ENCODE measurements at regions not wholly inside any gene's neighbourhood (a gene's known extent, or its start where the extent isn't known, plus 50 kb on each side); places are given as distances from the start of the nearest gene placed in this dataset.
"Not testable (repeated sequence)": the region's sequence is repeated elsewhere in the genome, so short reads cannot be mapped to it uniquely, and the experiment has no call there.

GRCh38 chr4:106585915-106586349 is 217.4 kb upstream of the GIMD1 start:
- DNase-seq: no peak

DNA sequence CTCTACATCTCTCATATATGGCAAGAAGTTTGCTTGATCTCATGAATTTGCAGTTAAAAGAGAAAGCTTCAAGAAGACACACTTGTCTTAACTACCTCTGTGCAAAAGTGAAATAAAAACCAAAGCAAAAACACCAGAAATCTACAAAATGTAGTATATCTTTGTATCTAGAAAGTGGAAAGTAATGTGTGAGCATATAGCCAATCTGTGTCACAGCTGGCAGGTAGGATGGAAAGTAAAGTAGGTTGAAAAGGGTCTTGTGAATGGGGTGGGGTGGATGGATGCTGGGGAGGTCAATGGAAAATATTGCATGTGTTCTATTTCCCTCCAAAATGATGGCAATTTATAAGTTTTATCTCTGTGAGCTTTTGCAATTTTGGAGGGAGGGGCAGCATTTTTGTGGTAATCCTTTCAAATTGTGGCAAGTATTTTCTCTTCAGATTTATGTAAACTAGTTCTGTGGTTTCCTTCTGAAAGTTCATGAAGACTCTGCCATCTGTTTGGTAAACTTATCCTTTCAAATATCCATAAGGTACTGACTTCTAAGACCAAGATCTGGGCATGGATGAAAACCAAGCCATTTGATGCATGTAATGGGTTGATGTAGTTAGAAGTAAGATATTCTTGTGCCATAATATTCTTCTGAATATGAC is 215.9 kb upstream of the GIMD1 start:
- DNase-seq: no peak

DNA sequence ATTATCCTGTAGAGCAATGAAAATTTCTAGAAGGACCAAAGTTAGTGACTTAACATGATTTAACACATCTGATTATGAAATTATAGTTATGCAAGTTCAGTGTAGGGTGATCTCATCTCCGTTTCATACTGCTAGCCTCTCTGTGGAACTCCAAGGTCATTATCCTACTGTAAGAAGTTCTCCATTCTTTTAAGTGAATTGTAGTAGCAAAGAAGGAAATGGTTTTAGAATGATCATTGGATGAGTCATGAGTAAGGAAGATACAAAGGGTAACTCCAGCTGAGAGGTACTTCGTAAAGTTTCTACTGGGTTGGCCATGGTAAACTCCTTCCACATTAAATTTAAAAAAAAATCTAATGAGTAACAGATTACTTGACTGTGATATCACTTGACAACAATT is 215.0 kb upstream of the GIMD1 start:
- no peak for DNase-seq

DNA sequence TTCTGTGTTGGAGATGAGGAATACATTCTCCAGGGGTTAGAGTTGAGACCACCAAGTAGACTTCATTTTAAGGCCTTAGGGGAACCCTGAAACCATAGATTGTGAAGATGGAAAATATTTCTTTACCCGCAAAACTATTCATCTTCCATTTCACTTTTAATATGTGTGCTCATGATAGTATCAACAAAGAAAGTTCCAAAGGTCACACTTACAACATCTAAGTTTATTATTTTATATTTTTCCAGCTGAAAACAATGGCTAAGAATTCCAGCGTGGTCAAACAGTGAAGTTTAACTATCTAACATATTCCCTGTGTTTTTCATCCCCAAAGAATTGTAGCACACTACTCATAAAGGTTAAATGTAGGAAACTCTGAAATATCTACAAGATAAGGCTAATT is 214.5 kb upstream of the GIMD1 start:
- no peak for DNase-seq

- no peak for DNase-seq
Measured at GRCh38 chr4:106582103-106582502, 213.5 kb upstream of the GIMD1 start.

- no peak for DNase-seq
Measured at GRCh38 chr4:106579236-106579635, 210.7 kb upstream of the GIMD1 start.

DNA sequence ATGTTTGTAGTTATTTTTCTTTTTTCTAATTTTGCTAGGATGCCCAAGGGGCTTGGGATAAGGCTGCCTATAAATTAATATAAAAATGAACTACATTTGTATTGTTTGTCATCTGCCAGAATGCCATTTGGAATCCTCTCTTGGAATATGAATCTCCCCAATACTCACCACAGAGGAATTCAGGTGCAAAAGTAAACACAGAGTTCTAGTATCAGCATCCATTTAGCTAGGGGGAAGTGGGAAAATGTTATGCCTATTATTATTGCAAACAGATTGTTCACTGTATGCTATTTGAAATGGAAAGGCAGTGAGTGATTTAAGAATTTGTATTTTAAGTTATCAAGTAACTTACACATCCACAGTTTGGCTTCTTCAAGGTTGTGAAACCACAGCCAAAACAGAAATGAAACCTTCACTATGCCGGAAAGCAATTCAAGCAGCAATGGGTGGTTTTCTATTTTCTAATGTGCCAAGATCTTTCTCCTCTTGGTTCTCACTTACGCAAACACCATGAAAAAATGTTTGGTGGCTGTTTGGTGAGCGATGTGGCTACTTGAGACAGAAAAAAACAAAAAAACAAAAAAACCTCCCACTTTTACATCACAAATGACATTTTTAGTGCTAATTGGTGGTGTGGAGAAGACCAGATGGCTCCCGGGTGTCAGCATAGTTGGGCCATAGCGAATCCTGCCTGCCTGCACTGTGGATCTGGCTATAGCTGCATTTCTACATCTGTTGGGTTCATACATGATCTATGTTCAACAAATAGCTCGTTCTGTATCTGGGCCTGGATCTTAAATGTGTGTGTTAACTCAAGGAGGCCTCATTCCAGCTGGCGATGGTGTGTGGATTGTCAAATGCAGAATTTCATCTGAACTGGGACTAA is 200.8 kb upstream of the GIMD1 start:
- DNase-seq: no peak

DNA sequence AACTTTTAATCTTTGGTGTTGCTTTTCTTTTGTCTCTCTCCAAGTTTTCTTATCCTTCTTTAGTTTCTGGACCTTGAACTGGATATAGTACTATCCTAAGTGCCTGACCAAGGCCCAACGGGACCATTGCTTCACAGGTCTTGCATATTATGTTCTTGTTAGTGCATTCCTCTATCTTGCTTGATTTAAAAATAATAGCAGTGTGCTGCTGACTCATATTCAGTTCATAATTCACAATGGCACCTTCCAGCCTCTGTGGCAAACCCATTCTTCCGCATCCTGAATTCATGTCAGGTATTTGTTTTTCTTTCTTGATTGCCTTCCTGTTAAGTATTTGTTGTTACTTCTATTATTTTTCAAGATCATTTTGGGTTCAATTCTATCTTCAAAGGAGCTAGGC is 197.1 kb upstream of the GIMD1 start:
- DNase-seq: no peak

GRCh38 chr4:106563637-106564036 is 195.1 kb upstream of the GIMD1 start:
- DNase-seq: not testable (repeated sequence)

DNA sequence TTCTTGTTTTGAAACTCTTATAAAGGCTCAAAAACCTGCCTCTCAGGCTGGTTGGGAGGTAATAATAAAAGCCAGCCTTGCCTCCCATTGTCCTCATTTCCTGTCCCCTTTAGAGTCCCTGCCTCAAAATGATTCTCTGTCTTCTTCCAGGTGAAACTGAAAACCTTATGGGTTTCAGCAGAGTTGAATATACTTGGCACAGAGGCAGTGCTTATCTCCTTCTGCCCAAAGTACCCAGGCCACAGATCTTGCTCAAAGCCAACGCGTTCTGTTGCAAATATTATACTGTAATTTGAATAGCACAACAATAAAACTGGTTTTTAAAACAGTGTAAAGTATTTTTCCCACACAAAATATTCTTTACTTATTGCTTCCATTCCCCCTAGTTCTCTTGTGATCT is 183.1 kb upstream of the GIMD1 start:
- DNase-seq: no peak

- no peak for DNase-seq
Measured at GRCh38 chr4:106548446-106549044, 180.0 kb upstream of the GIMD1 start.

DNA sequence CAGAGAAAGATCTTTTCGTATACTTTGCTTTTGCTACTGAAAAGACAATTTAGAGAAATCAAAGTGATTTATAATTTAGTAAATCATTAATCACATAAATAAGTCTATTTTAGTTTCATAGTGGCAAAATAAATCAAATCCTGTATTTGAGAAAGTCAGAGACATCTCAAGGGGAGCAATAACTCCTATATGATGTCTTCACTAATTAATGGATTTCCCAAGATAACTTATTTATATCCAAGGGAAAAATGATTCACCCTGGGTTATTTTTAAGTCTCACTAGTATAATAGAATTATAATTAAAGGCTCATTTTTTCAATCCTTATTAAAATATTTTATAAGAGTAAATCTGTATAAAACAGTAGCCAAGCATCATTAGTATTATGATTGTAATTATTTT is 177.8 kb upstream of the GIMD1 start:
- DNase-seq: no peak

- DNase-seq: not testable (repeated sequence)
Measured at GRCh38 chr4:106542609-106543008, 174.0 kb upstream of the GIMD1 start.

DNA sequence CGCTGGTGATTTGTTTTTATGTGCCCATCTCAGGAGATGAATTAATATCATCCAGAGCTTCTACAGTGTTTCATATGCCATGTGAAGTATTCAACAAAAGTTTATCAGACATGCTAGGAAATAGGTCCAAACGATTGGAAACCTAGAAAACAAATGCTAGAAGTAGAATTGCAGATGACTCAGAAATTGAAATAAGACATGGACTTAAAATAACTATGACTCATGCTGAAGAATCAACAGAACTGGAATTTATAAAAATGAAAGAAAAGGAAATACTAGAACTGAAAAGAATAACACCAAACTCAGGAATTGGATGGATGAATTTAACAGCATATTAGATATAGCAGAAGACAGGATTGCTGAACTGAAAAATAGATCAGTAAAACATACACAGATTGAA is 172.7 kb upstream of the GIMD1 start:
- no peak for DNase-seq

- no peak for DNase-seq
Measured at GRCh38 chr4:106530821-106531220, 162.2 kb upstream of the GIMD1 start.

- DNase-seq: no peak
Measured at GRCh38 chr4:106530024-106530361, 161.4 kb upstream of the GIMD1 start.

GRCh38 chr4:106529348-106530023 is 160.9 kb upstream of the GIMD1 start:
- no peak for DNase-seq

DNA sequence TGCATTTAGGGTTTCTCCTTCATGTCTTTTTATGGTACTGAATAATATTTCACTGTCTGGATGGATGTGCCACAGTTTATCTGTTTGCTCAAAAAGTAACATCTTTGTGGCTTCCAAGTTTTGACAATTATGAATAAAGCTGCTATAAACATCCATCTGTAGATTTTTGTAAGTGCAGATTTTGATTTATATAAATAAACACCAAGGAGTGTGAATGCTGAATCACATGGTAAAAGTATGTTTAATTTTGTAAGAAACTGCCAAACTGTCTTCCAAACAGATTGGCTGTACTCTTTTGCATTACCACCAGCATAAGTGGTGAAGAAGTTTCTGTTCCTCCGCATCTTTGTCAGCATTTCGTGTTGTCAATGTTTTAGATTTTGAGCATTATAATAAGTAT is 158.7 kb upstream of the GIMD1 start:
- no peak for DNase-seq

- not testable (repeated sequence) for DNase-seq
Measured at GRCh38 chr4:106525425-106525824, 156.8 kb upstream of the GIMD1 start.

GRCh38 chr4:106524772-106525171 is 156.2 kb upstream of the GIMD1 start:
- DNase-seq: not testable (repeated sequence)

DNA sequence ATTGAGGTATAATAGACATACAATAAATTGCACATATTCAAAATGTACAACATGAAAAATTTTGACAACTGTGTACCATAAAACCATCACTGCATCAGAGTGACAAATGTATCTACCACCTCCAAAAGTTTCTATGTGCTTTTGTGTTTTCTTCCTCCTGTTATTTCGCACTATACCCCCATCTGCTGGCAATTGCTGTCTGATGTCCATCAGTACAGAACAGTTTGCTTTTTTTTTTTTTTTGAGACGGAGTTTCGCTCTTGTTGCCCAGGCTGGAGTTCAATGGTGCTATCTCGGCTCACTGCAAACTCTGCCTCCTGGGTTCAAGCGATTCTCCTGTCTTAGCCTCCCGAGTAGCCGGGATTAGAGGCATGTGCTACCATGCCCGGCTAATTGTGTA is 154.3 kb upstream of the GIMD1 start:
- no peak for DNase-seq

DNA sequence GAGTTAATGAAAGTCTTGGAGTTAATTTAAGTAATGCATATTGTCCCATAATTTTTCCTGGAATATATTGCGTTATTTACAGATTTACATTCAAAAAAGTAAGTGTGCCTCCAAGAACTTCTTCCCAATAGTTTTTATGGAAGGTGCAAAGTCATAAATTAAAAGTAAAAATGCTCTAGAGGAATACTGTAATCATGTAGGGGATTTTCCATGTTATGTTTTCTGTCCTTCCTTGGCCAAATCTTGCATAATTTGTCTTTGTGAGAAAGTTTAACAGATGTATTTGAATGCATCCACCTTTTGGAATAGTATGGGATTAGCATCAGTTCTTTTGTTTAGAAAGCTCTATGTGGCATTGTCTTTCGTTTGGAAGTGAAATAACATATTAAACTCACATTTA is 144.1 kb upstream of the GIMD1 start:
- DNase-seq: no peak

- no peak for DNase-seq
Measured at GRCh38 chr4:106507440-106507839, 138.9 kb upstream of the GIMD1 start.
